Mesenchymal stem cell (in vitro differentiated cells and primary cell): ENCODE measurements at regions not wholly inside any gene's neighbourhood (a gene's known extent, or its start where the extent isn't known, plus 50 kb on each side); places are given as distances from the start of the nearest gene placed in this dataset.
A peak's percentile ranks its signal among the peaks of the same experiment; 100 is the strongest.

Experiments used
- DNase-seq: peaks from one replicate; pipeline ENCODE4 v3.0.0-alpha.2; 2013
- H2AFZ ChIP-seq: one replicate; pipeline ENCODE4 v1.6.1; 2013; ENCODE audit warnings: low read depth, mild to moderate bottlenecking, control low read depth, inconsistent platforms, low read length, moderate library complexity
- H2AK5ac ChIP-seq: 2 replicates; pipeline ENCODE4 v1.6.1; 2013; ENCODE audit warnings: low read length, moderate library complexity, mild to moderate bottlenecking, inconsistent platforms; ENCODE audit not compliant: severe bottlenecking
- H2BK120ac ChIP-seq: one replicate; pipeline ENCODE4 v1.6.1; 2013; ENCODE audit warnings: low read depth, mild to moderate bottlenecking, inconsistent platforms, low read length, moderate library complexity
- H2BK12ac ChIP-seq, 2 experiments: one replicate each; pipeline ENCODE4 v1.6.1; 2013; ENCODE audit warnings: inconsistent platforms in 2 of 2, low read length in 2 of 2, mild to moderate bottlenecking in 2 of 2, moderate library complexity in 2 of 2, control low read depth in 1 of 2
- H2BK15ac ChIP-seq: one replicate; pipeline ENCODE4 v1.6.1; 2013; ENCODE audit warnings: mild to moderate bottlenecking, low read depth, inconsistent platforms; ENCODE audit not compliant: poor library complexity, severe bottlenecking
- H2BK5ac ChIP-seq: 2 replicates; pipeline ENCODE4 v1.6.1; 2013; ENCODE audit warnings: low read depth, mild to moderate bottlenecking, low read length, control low read depth, inconsistent platforms; ENCODE audit not compliant: poor library complexity, severe bottlenecking
- H3K14ac ChIP-seq, 2 experiments: one replicate each; pipeline ENCODE4 v1.6.1; 2013; ENCODE audit warnings: inconsistent platforms in 2 of 2, low read length in 2 of 2, control low read depth in 1 of 2, mild to moderate bottlenecking in 1 of 2, moderate library complexity in 1 of 2
- H3K18ac ChIP-seq, 2 experiments: one replicate each; pipeline ENCODE4 v1.6.1; 2013; ENCODE audit warnings: inconsistent platforms in 2 of 2, low read length in 2 of 2, control low read depth in 1 of 2, low read depth in 1 of 2, mild to moderate bottlenecking in 1 of 2
- H3K23ac ChIP-seq, 2 experiments: one replicate each; pipeline ENCODE4 v1.6.1; 2013; ENCODE audit warnings: inconsistent platforms in 2 of 2, low read length in 2 of 2, mild to moderate bottlenecking in 2 of 2, moderate library complexity in 2 of 2, control low read depth in 1 of 2
- H3K27ac ChIP-seq: 2 replicates; pipeline ENCODE4 v1.5.1; 2013; ENCODE audit warnings: mild to moderate bottlenecking, moderate library complexity, low read length, control low read depth, inconsistent platforms; ENCODE audit not compliant: poor library complexity, severe bottlenecking
- H3K27me3 ChIP-seq, 2 experiments: 2 replicates each; pipeline versions ENCODE4 v1.6.1 to v1.7.0; 2013; ENCODE audit warnings: low read length in 2 of 2, mild to moderate bottlenecking in 2 of 2, moderate library complexity in 2 of 2, control low read depth in 1 of 2, inconsistent platforms in 1 of 2; ENCODE audit not compliant: control insufficient read depth in 1 of 2, insufficient read depth in 1 of 2
- H3K36me3 ChIP-seq, 2 experiments: 2 replicates each; pipeline versions ENCODE4 v1.6.1 to v1.7.0; 2013; ENCODE audit warnings: low read length in 2 of 2, control low read depth in 1 of 2, inconsistent platforms in 1 of 2, low read depth in 1 of 2, mild to moderate bottlenecking in 1 of 2; ENCODE audit not compliant: insufficient read depth in 2 of 2, control insufficient read depth in 1 of 2
- H3K4ac ChIP-seq, 2 experiments: one replicate each; pipeline ENCODE4 v1.6.1; 2013; ENCODE audit warnings: inconsistent platforms in 2 of 2, low read length in 2 of 2, mild to moderate bottlenecking in 2 of 2, moderate library complexity in 2 of 2, control low read depth in 1 of 2, low read depth in 1 of 2
- H3K4me1 ChIP-seq: 2 replicates; pipeline ENCODE4 v1.6.1; 2013; ENCODE audit warnings: low read depth, low read length, control low read depth; ENCODE audit not compliant: control insufficient read depth, insufficient read depth
- H3K4me2 ChIP-seq: 2 replicates; pipeline ENCODE4 v1.6.1; 2013; ENCODE audit warnings: low read length, mild to moderate bottlenecking, inconsistent platforms; ENCODE audit not compliant: poor library complexity, severe bottlenecking
- H3K4me3 ChIP-seq, 2 experiments: 2 replicates each; pipeline versions ENCODE4 v1.5.1 to v1.7.0; 2013; ENCODE audit warnings: low read length in 2 of 2, mild to moderate bottlenecking in 2 of 2, control low read depth in 1 of 2, low read depth in 1 of 2; ENCODE audit not compliant: insufficient read depth in 1 of 2
- H3K79me1 ChIP-seq: replicated peaks from 2 replicates; pipeline ENCODE4 v1.6.1; 2013; ENCODE audit warnings: mild to moderate bottlenecking, control low read depth, low read length, inconsistent platforms; ENCODE audit not compliant: poor library complexity, severe bottlenecking
- H3K9ac ChIP-seq: 2 replicates; pipeline ENCODE4 v1.7.0; 2013; ENCODE audit warnings: mild to moderate bottlenecking, low read length, moderate library complexity
- H3K9me3 ChIP-seq: 2 replicates; pipeline ENCODE4 v1.7.0; 2013; ENCODE audit warnings: mild to moderate bottlenecking, low read length; ENCODE audit not compliant: control insufficient read depth
- H4K8ac ChIP-seq: one replicate; pipeline ENCODE4 v1.6.1; 2013; ENCODE audit warnings: inconsistent platforms, mild to moderate bottlenecking, low read length, moderate library complexity
- H4K91ac ChIP-seq: one replicate; pipeline ENCODE4 v1.6.1; 2013; ENCODE audit warnings: mild to moderate bottlenecking, low read length, inconsistent platforms
- WGBS: methylation state at CpG from one replicate; pipeline ENCODE4 v1.1.7; 2013; ENCODE audit warnings: mixed read lengths; 5-methylcytosine and 5-hydroxymethylcytosine counted together

GRCh38 chr5:113804264-113804663 lies 290.8 kb downstream of the YTHDC2 start:
- Histone ChIP-seq H3K9ac (no peak overlapping the region), H2BK120ac (no peak overlapping the region), H3K14ac (no peak overlapping the region), H3K9me3 (no peaks in the 10 kb centered on the region), H2BK15ac (no peak overlapping the region), H3K4ac (no peak overlapping the region), H4K8ac (no peak overlapping the region), H3K18ac (no peak overlapping the region), H3K36me3 (no peaks in the 10 kb centered on the region), H2AK5ac (no peak overlapping the region), H3K4me1 (peaks cover 2% of the 10 kb centered on the region), H3K4me2 (no peak overlapping the region), H2BK12ac (no peak overlapping the region), H3K4me3 (no peak overlapping the region), H3K27me3 (peaks cover 0 to 3% of the 10 kb centered on the region in 2 experiments), H2AFZ (no peak overlapping the region), H3K79me1 (no peaks in the 10 kb centered on the region), H2BK5ac (no peak overlapping the region), H3K27ac (no peak overlapping the region), H4K91ac (no peak overlapping the region), H3K23ac (no peak overlapping the region)
- WGBS: 100% methylated on average over 1 of the region's 4 CpGs
- no peak for DNase-seq

- Histone ChIP-seq H3K9ac (no peak overlapping the region), H4K91ac (no peak overlapping the region), H3K4me1 (peaks cover 2% of the 10 kb centered on the region), H2BK15ac (no peak overlapping the region), H3K4me3 (no peak overlapping the region), H3K14ac (no peak overlapping the region), H2BK120ac (no peak overlapping the region), H3K36me3 (no peaks in the 10 kb centered on the region), H3K4ac (no peak overlapping the region), H2AFZ (no peak overlapping the region), H3K4me2 (no peak overlapping the region), H3K27me3 (peaks cover 0 to 3% of the 10 kb centered on the region in 2 experiments), H3K9me3 (no peaks in the 10 kb centered on the region), H2AK5ac (no peak overlapping the region), H2BK5ac (no peak overlapping the region), H3K79me1 (no peaks in the 10 kb centered on the region), H4K8ac (no peak overlapping the region), H3K18ac (no peak overlapping the region), H2BK12ac (peak overlapping the region in 1 of 2 experiments; percentile 72), H3K23ac (no peak overlapping the region), H3K27ac (no peak overlapping the region)
- no peak for DNase-seq
- WGBS: 90% methylated on average over 6 of the region's 6 CpGs
These were observed 291.4 kb downstream of the YTHDC2 start for GRCh38 chr5:113804943-113805342.

- Histone ChIP-seq H3K4me3 (peak overlapping the region in 1 of 2 experiments; percentile 44), H3K4me2 (no peak overlapping the region), H3K14ac (no peak overlapping the region), H3K79me1 (no peaks in the 10 kb centered on the region), H2BK5ac (no peak overlapping the region), H4K8ac (no peak overlapping the region), H3K9ac (peak overlapping the region; percentile 70), H3K4me1 (peaks cover 2% of the 10 kb centered on the region), H2BK120ac (no peak overlapping the region), H3K27me3 (no peaks in the 10 kb centered on the region), H2BK15ac (no peak overlapping the region), H3K23ac (no peak overlapping the region), H4K91ac (no peak overlapping the region), H3K36me3 (no peaks in the 10 kb centered on the region), H3K4ac (no peak overlapping the region), H2AFZ (peak overlapping the region; percentile 61), H3K9me3 (no peaks in the 10 kb centered on the region), H2AK5ac (no peak overlapping the region), H3K27ac (no peak overlapping the region), H2BK12ac (no peak overlapping the region), H3K18ac (no peak overlapping the region)
- DNase-seq: peak; percentile 57
- WGBS: 4% methylated on average over 2 of the region's 3 CpGs
These were observed 292.8 kb downstream of the YTHDC2 start for GRCh38 chr5:113806250-113806649.

- peak overlapping the region; percentile 11 for H4K91ac ChIP-seq
- H3K4ac ChIP-seq: peak overlapping the region in 1 of 2 experiments; percentile 64
- H4K8ac ChIP-seq: peak overlapping the region; percentile 43
- H3K27ac ChIP-seq: peak overlapping the region; percentile 27
- peak overlapping the region in 1 of 2 experiments; percentile 44 for H3K4me3 ChIP-seq
- peak overlapping the region; percentile 70 for H3K9ac ChIP-seq
- H3K18ac ChIP-seq: peak overlapping the region; percentile 18 to 29
- H2AK5ac ChIP-seq: no peak overlapping the region
- peaks cover 2% of the 10 kb centered on the region for H3K4me1 ChIP-seq
- no peak overlapping the region for H3K4me2 ChIP-seq
- no peak overlapping the region for H3K23ac ChIP-seq
- H3K14ac ChIP-seq: no peak overlapping the region
- no peak overlapping the region for H2BK120ac ChIP-seq
- no peaks in the 10 kb centered on the region for H3K27me3 ChIP-seq
- H3K36me3 ChIP-seq: no peaks in the 10 kb centered on the region
- H2AFZ ChIP-seq: peak overlapping the region; percentile 81
- WGBS: 75% methylated on average over 3 of the region's 3 CpGs
- H2BK15ac ChIP-seq: no peak overlapping the region
- DNase-seq: peak; percentile 53
- no peak overlapping the region for H2BK5ac ChIP-seq
- no peaks in the 10 kb centered on the region for H3K9me3 ChIP-seq
- H3K79me1 ChIP-seq: no peaks in the 10 kb centered on the region
- H2BK12ac ChIP-seq: peak overlapping the region in 1 of 2 experiments; percentile 15
These were observed 293.4 kb downstream of the YTHDC2 start for GRCh38 chr5:113806904-113807303.
